GM12892 (cell line): ENCODE measurements at regions not wholly inside any gene's neighbourhood (a gene's known extent, or its start where the extent isn't known, plus 50 kb on each side); places are given as distances from the start of the nearest gene placed in this dataset.

Experiments used
- DNase-seq: peaks from one replicate; pipeline ENCODE4 v3.0.0; 2011; ENCODE audit not compliant: insufficient read length
- FAIRE-seq: peaks from 2 replicates; lab custom pipeline; 2011; peaks lifted over from hg19 to GRCh38; lab: Jason Lieb, UNC
- POLR2A ChIP-seq: IDR thresholded peaks from 2 replicates; pipeline ENCODE4 v1.6.1; 2011; ENCODE audit warnings: low read depth, low read length, control low read depth
- POLR2AphosphoS5 ChIP-seq: IDR thresholded peaks from 2 replicates; pipeline ENCODE4 v1.6.1; 2011; ENCODE audit warnings: low read depth, low read length, control low read depth
- TAF1 ChIP-seq: IDR thresholded peaks from 2 replicates; pipeline ENCODE4 v1.6.1; 2011; ENCODE audit warnings: low read depth, mild to moderate bottlenecking, control low read depth, low read length, borderline replicate concordance

GRCh38 chr14:62420847-62421246, 624.4 kb downstream of the KCNH5 start:
- no peak for TF ChIP-seq POLR2A
- no peak for TF ChIP-seq POLR2AphosphoS5
- no peak for TF ChIP-seq TAF1
- DNase-seq, result no peak
- no peak for FAIRE-seq

- DNase-seq, result no peak
- no peak for TF ChIP-seq TAF1
- TF ChIP-seq POLR2A, result no peak
- TF ChIP-seq POLR2AphosphoS5, result no peak
- FAIRE-seq, result no peak
Measured at GRCh38 chr14:62428429-62429203, 616.6 kb downstream of the KCNH5 start.

- TF ChIP-seq POLR2A (no peak), POLR2AphosphoS5 (no peak), TAF1 (no peak)
- DNase-seq (no peak), FAIRE-seq (no peak)
Measured at GRCh38 chr14:62429683-62430082, 615.6 kb downstream of the KCNH5 start.

GRCh38 chr14:62431496-62431895, 613.8 kb downstream of the KCNH5 start:
- no peak for TF ChIP-seq POLR2AphosphoS5
- no peak for TF ChIP-seq POLR2A
- no peak for TF ChIP-seq TAF1
- no peak for FAIRE-seq
- DNase-seq, result no peak

GRCh38 chr14:62432955-62433354, 612.3 kb downstream of the KCNH5 start:
- TF ChIP-seq POLR2AphosphoS5, result no peak
- no peak for TF ChIP-seq POLR2A
- TF ChIP-seq TAF1, result no peak
- FAIRE-seq (no peak), DNase-seq (no peak)

GRCh38 chr14:62436261-62436660, 609.0 kb downstream of the KCNH5 start:
- no peak for TF ChIP-seq TAF1
- no peak for TF ChIP-seq POLR2AphosphoS5
- no peak for TF ChIP-seq POLR2A
- FAIRE-seq (no peak), DNase-seq (no peak)

GRCh38 chr14:62439210-62439609, 606.0 kb downstream of the KCNH5 start:
- FAIRE-seq (no peak), DNase-seq (no peak)
- no peak for TF ChIP-seq POLR2AphosphoS5
- no peak for TF ChIP-seq POLR2A
- no peak for TF ChIP-seq TAF1

GRCh38 chr14:62443796-62444195, 601.5 kb downstream of the KCNH5 start:
- no peak for DNase-seq
- TF ChIP-seq TAF1 (no peak), POLR2AphosphoS5 (no peak), POLR2A (no peak)
- FAIRE-seq, result no peak

- TF ChIP-seq POLR2AphosphoS5, result no peak
- TF ChIP-seq POLR2A, result no peak
- TF ChIP-seq TAF1, result no peak
- FAIRE-seq, result no peak
Measured at GRCh38 chr14:62445570-62445969, 599.7 kb downstream of the KCNH5 start.

GRCh38 chr14:62451221-62451620, 594.0 kb downstream of the KCNH5 start:
- TF ChIP-seq TAF1 (no peak), POLR2A (no peak), POLR2AphosphoS5 (no peak)
- FAIRE-seq (no peak), DNase-seq (no peak)

More at GRCh38 chr14:62445570-62445969, 599.7 kb downstream of the KCNH5 start:
- no peak for DNase-seq

- FAIRE-seq (no peak), DNase-seq (no peak)
- no peak for TF ChIP-seq POLR2AphosphoS5
- TF ChIP-seq TAF1, result no peak
- TF ChIP-seq POLR2A, result no peak
Measured at GRCh38 chr14:62453226-62453625, 592.0 kb downstream of the KCNH5 start.

GRCh38 chr14:62455446-62455845, 589.8 kb downstream of the KCNH5 start:
- TF ChIP-seq TAF1, result no peak
- no peak for TF ChIP-seq POLR2AphosphoS5
- TF ChIP-seq POLR2A, result no peak
- DNase-seq (no peak), FAIRE-seq (no peak)

GRCh38 chr14:62462988-62463387, 582.3 kb downstream of the KCNH5 start:
- TF ChIP-seq POLR2AphosphoS5 (no peak), TAF1 (no peak), POLR2A (no peak)
- FAIRE-seq, result no peak
- DNase-seq, result no peak

- TF ChIP-seq POLR2AphosphoS5 (no peak), POLR2A (no peak), TAF1 (no peak)
- DNase-seq, result no peak
- no peak for FAIRE-seq
Measured at GRCh38 chr14:62468946-62469345, 576.3 kb downstream of the KCNH5 start.
